ENCODE measurements at regions not wholly inside any gene's neighbourhood (a gene's known extent, or its start where the extent isn't known, plus 50 kb on each side); places are given as distances from the start of the nearest gene placed in this dataset.
A peak's percentile ranks its signal among the peaks of the same experiment; 100 is the strongest.

DNA sequence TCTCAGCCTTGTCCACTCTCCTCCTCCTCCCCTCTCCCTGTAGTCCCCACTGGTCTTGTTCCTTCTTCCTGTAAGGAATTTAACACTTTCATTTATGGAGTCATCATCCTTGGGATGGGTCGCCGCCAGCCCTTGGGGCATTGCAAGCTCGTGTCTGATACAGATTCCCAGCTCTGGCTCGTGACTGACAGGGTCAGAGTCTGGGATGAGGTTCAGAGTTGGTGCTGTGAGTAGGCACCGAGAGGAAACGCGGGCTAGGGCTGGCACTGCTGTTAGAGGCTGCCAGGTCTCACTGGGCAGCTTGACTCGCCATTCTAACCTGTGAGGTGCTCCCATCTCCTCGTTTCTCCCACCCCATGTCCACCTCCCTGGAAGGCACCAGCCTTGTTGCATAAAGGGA lies 407.0 kb downstream of the SOX9 start:
- TF ChIP-seq, protein P1, sequence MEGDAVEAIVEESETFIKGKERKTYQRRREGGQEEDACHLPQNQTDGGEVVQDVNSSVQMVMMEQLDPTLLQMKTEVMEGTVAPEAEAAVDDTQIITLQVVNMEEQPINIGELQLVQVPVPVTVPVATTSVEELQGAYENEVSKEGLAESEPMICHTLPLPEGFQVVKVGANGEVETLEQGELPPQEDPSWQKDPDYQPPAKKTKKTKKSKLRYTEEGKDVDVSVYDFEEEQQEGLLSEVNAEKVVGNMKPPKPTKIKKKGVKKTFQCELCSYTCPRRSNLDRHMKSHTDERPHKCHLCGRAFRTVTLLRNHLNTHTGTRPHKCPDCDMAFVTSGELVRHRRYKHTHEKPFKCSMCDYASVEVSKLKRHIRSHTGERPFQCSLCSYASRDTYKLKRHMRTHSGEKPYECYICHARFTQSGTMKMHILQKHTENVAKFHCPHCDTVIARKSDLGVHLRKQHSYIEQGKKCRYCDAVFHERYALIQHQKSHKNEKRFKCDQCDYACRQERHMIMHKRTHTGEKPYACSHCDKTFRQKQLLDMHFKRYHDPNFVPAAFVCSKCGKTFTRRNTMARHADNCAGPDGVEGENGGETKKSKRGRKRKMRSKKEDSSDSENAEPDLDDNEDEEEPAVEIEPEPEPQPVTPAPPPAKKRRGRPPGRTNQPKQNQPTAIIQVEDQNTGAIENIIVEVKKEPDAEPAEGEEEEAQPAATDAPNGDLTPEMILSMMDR (conservative IDR thresholded peaks at IDR 0.05), result no peak
- H3K27ac ChIP-seq, result no peak overlapping the region; the same call in 1 of the 2 replicates

DNA sequence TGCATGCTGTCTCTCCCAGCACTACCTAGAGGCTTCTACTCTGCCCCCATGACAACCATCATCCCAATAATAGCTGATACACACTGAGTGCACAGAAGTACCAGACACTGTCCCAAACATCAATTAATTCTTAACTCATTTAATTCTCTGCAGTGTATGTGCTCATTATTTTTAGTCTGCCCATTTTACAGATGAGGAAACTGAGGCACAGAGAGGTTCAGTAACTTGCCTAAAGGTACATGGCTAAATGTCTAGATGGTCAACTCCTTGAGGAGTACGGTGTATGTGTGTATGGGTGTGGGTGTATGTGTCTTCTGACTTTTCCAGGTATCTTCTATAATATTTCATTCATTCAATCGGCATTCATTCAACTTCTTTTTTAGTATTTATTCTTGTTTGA lies 407.9 kb downstream of the SOX9 start:
- TF ChIP-seq, protein P1 (conservative IDR thresholded peaks at IDR 0.05), result no peak
- peak overlapping the region; percentile 58 for H3K27ac ChIP-seq

DNA sequence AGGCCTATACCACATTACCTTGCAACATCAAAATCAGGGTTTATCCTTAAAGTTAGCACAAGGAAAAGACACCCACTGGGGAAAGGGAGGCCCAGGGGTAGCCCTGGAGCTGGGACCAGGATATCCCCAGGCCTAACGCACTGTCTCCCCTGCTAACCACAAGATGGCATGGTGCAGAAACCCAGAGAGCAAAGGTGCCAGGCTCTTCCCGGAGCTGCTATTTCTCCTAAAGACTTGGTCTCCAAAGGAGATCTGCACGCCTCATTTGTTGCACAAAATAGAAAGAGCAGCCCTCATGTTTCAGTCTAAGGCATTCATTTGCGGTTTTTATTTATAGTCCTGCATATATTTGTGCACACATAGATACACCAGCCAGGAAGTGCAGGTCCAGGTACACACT lies 408.6 kb downstream of the SOX9 start:
- TF ChIP-seq, protein P1 (conservative IDR thresholded peaks at IDR 0.05), result peak; percentile 61
- H3K27ac ChIP-seq, result peak overlapping the region; percentile 58

DNA sequence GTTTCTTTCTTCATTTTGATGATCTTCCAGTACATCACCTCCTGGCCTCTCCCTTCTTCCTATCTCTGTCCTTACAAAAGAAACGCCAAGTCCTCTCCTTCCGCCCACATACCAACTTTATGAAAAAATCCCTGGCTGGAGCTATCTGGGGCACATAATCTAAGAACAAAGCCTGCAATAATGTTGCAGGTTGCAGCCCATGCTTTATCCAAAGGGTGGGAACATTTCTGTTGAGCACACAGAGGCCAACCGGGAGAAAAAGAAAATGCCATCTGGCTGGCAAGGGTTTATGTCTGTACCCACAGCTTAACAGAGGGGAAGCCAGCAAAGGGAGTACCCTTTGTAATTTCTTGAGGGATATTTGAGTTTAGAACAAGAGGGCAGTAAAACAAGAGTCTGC lies 409.6 kb downstream of the SOX9 start:
- H3K27ac ChIP-seq, result peak overlapping the region; percentile 58
- TF ChIP-seq, protein P1 (conservative IDR thresholded peaks at IDR 0.05), result no peak

DNA sequence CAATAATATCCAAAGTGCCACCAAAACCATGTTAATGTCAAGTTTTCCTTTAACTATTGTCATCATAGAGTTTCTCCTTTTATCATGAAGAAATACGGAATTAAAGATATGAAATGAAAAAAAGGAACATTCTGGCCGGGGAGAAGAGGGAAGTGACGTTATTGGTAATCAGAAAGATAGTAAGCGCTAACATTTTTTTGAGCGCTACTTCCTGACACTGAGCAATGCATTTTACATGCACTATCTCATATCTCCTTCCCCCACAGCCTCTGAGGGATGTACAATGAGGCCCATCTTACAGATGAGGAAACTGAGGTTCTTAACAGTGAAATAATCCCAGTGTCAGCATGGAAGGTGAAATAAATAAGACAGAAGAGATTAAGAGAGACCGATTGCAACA lies 410.9 kb downstream of the SOX9 start:
- TF ChIP-seq, protein P1 (conservative IDR thresholded peaks at IDR 0.05), result no peak
- H3K27ac ChIP-seq, result no peak overlapping the region

DNA sequence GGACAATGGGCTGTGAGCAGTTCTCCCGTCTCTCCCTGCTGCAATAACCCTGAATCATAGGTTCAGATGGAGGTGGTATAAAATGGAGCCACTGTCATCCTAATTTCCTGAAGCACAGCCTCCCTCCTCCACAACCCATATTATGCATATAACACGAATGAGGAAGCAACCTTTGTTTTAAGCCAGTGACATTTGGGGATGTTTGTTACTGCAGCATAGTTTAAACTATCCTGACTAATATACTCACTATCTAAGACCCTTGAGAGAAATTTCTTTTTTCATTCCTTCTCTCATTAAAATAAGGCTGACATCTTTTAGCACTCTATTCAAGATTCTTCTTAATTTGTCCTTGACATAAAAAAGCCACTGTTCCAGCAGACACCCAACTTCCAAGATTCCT lies 413.4 kb downstream of the SOX9 start:
- peak overlapping the region; percentile 27 for H3K27ac ChIP-seq
- TF ChIP-seq, protein P1 (conservative IDR thresholded peaks at IDR 0.05), result no peak

DNA sequence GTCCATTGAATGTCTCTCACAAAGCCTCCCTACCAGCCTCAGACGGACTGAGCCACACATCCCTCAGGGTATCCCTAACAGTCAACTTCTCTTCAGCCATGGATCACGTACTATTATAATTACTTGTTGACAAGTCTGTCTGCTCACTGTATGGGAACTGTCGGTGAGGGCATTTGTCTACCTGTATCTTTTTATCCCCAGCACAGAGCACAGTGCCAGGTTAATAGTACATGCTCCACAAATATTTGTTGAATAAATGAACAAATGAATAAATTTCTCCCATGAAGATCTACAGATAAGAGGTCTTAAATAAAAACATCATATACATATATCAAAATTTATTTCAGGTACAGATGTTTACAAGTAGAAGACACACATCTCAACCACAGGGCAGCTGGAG lies 414.0 kb downstream of the SOX9 start:
- TF ChIP-seq, protein P1 (conservative IDR thresholded peaks at IDR 0.05), result no peak
- H3K27ac ChIP-seq, result peak overlapping the region; percentile 27

DNA sequence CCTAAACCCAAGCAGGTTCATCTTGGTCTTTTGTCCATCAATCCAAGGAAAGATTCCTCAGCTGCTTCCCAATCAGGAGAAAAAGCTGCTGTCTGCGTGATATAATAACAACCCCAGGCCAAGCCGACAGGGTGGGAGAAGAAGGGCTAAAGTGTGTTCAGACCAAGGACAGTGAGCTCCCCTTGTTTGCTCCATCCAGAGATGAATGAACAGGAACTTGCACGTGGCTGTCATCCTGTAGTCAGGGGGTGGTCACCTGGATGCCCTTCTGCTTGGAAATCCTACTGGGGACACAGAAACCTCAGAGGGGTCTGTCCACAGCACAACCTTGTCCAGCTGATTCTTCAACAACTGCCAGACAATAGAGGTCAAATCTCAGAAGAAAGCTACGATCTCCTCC lies 414.5 kb downstream of the SOX9 start:
- TF ChIP-seq, protein P1 (conservative IDR thresholded peaks at IDR 0.05), result no peak
- H3K27ac ChIP-seq, result peak overlapping the region; percentile 27; the same call in 1 of the 2 replicates
